GM12891 (cell line): ENCODE measurements at regions not wholly inside any gene's neighbourhood (a gene's known extent, or its start where the extent isn't known, plus 50 kb on each side); places are given as distances from the start of the nearest gene placed in this dataset.
A peak's percentile ranks its signal among the peaks of the same experiment; 100 is the strongest.
"Not testable (repeated sequence)": the region's sequence is repeated elsewhere in the genome, so short reads cannot be mapped to it uniquely, and the experiment has no call there.

Experiments
- DNase-seq: peaks from one replicate; pipeline ENCODE4 v3.0.0; 2011; ENCODE audit warnings: low spot score; ENCODE audit not compliant: insufficient read length
- FAIRE-seq: peaks from 2 replicates; lab custom pipeline; 2011; peaks lifted over from hg19 to GRCh38; lab: Jason Lieb, UNC
- PAX5 ChIP-seq: IDR thresholded peaks from 2 replicates; pipeline ENCODE4 v1.6.1; 2011; ENCODE audit warnings: low read length, moderate library complexity, mild to moderate bottlenecking; ENCODE audit not compliant: insufficient read depth, severe bottlenecking
- POLR2A ChIP-seq: IDR thresholded peaks from 2 replicates; pipeline ENCODE4 v1.6.1; 2011; ENCODE audit warnings: low read depth, low read length, control low read depth
- POLR2AphosphoS5 ChIP-seq: IDR thresholded peaks from 2 replicates; pipeline ENCODE4 v1.6.1; 2011; ENCODE audit warnings: low read depth, low read length, control low read depth
- POU2F2 ChIP-seq: IDR thresholded peaks from 2 replicates; pipeline ENCODE4 v1.6.1; 2011; ENCODE audit warnings: low read depth, mild to moderate bottlenecking, control low read depth, low read length, moderate library complexity
- SPI1 ChIP-seq: IDR thresholded peaks from 2 replicates; pipeline ENCODE4 v1.6.1; 2011; ENCODE audit warnings: low read depth, low read length, control low read depth
- TAF1 ChIP-seq: IDR thresholded peaks from 2 replicates; pipeline ENCODE4 v1.6.1; 2011; ENCODE audit warnings: low read depth, low read length, control low read depth

- no peak for TF ChIP-seq SPI1
- no peak for TF ChIP-seq POLR2A
- TF ChIP-seq POU2F2 = no peak
- no peak for TF ChIP-seq PAX5
- FAIRE-seq (no peak), DNase-seq (no peak)
Observed at GRCh38 chr17:20922128-20922670, 120.6 kb downstream of the USP22 start.

- no peak for FAIRE-seq
- DNase-seq = no peak
- TF ChIP-seq SPI1 (no peak), POLR2A (no peak), POLR2AphosphoS5 (no peak), PAX5 (no peak), POU2F2 (no peak), TAF1 (no peak)
Observed at GRCh38 chr17:20924306-20924705, 118.5 kb downstream of the USP22 start.

GRCh38 chr17:20925091-20925490 is 117.7 kb downstream of the USP22 start:
- DNase-seq (no peak), FAIRE-seq (no peak)
- TF ChIP-seq POU2F2 (no peak), TAF1 (no peak), POLR2A (no peak), PAX5 (no peak), SPI1 (no peak), POLR2AphosphoS5 (no peak)

- peak; percentile 31 for FAIRE-seq
- no peak for DNase-seq
- TF ChIP-seq SPI1 = peak; percentile 54; the same call in 1 of the 2 replicates
- no peak for TF ChIP-seq PAX5
Observed at GRCh38 chr17:20925954-20926353, 116.9 kb downstream of the USP22 start.

GRCh38 chr17:20926532-20926931 is 116.3 kb downstream of the USP22 start:
- FAIRE-seq (no peak), DNase-seq (no peak)
- TF ChIP-seq TAF1 (no peak), PAX5 (no peak), POLR2A (no peak), POLR2AphosphoS5 (no peak), SPI1 (no peak)

- DNase-seq (no peak), FAIRE-seq (no peak)
- TF ChIP-seq SPI1 (no peak), POU2F2 (no peak), POLR2A (no peak), PAX5 (no peak)
Observed at GRCh38 chr17:20927308-20927977, 115.4 kb downstream of the USP22 start.

GRCh38 chr17:20929334-20929733 is 113.5 kb downstream of the USP22 start:
- DNase-seq (no peak), FAIRE-seq (no peak)
- TF ChIP-seq POLR2AphosphoS5 = no peak
- no peak for TF ChIP-seq PAX5
- no peak for TF ChIP-seq POU2F2
- no peak for TF ChIP-seq TAF1
- no peak for TF ChIP-seq POLR2A
- TF ChIP-seq SPI1 = no peak

- DNase-seq (no peak), FAIRE-seq (no peak)
- no peak for TF ChIP-seq POLR2A
- no peak for TF ChIP-seq PAX5
- TF ChIP-seq SPI1 = no peak
- TF ChIP-seq POU2F2 = no peak
- no peak for TF ChIP-seq POLR2AphosphoS5
- TF ChIP-seq TAF1 = no peak
Observed at GRCh38 chr17:20930081-20930760, 112.6 kb downstream of the USP22 start.

- FAIRE-seq, DNase-seq: not testable (repeated sequence)
Observed at GRCh38 chr17:20933040-20933439, 109.8 kb downstream of the USP22 start.

GRCh38 chr17:20934288-20934687 is 108.5 kb downstream of the USP22 start:
- TF ChIP-seq TAF1 = no peak
- no peak for TF ChIP-seq POU2F2
- no peak for TF ChIP-seq POLR2A
- TF ChIP-seq SPI1 = no peak
- no peak for TF ChIP-seq PAX5
- no peak for TF ChIP-seq POLR2AphosphoS5
- no peak for FAIRE-seq
- DNase-seq = no peak
